Mesenchymal stem cell (in vitro differentiated cells and primary cell): ENCODE measurements at regions not wholly inside any gene's neighbourhood (a gene's known extent, or its start where the extent isn't known, plus 50 kb on each side); places are given as distances from the start of the nearest gene placed in this dataset.

Experiments used
- DNase-seq: peaks from one replicate; pipeline ENCODE4 v3.0.0-alpha.2; 2013
- H2AFZ ChIP-seq: one replicate; pipeline ENCODE4 v1.6.1; 2013; ENCODE audit warnings: low read depth, mild to moderate bottlenecking, control low read depth, inconsistent platforms, low read length, moderate library complexity
- H2AK5ac ChIP-seq: 2 replicates; pipeline ENCODE4 v1.6.1; 2013; ENCODE audit warnings: low read length, moderate library complexity, mild to moderate bottlenecking, inconsistent platforms; ENCODE audit not compliant: severe bottlenecking
- H2BK120ac ChIP-seq: one replicate; pipeline ENCODE4 v1.6.1; 2013; ENCODE audit warnings: low read depth, mild to moderate bottlenecking, inconsistent platforms, low read length, moderate library complexity
- H2BK12ac ChIP-seq, 2 experiments: one replicate each; pipeline ENCODE4 v1.6.1; 2013; ENCODE audit warnings: inconsistent platforms in 2 of 2, low read length in 2 of 2, mild to moderate bottlenecking in 2 of 2, moderate library complexity in 2 of 2, control low read depth in 1 of 2
- H2BK15ac ChIP-seq: one replicate; pipeline ENCODE4 v1.6.1; 2013; ENCODE audit warnings: mild to moderate bottlenecking, low read depth, inconsistent platforms; ENCODE audit not compliant: poor library complexity, severe bottlenecking
- H2BK5ac ChIP-seq: 2 replicates; pipeline ENCODE4 v1.6.1; 2013; ENCODE audit warnings: low read depth, mild to moderate bottlenecking, low read length, control low read depth, inconsistent platforms; ENCODE audit not compliant: poor library complexity, severe bottlenecking
- H3K14ac ChIP-seq, 2 experiments: one replicate each; pipeline ENCODE4 v1.6.1; 2013; ENCODE audit warnings: inconsistent platforms in 2 of 2, low read length in 2 of 2, control low read depth in 1 of 2, mild to moderate bottlenecking in 1 of 2, moderate library complexity in 1 of 2
- H3K18ac ChIP-seq, 2 experiments: one replicate each; pipeline ENCODE4 v1.6.1; 2013; ENCODE audit warnings: inconsistent platforms in 2 of 2, low read length in 2 of 2, control low read depth in 1 of 2, low read depth in 1 of 2, mild to moderate bottlenecking in 1 of 2
- H3K23ac ChIP-seq, 2 experiments: one replicate each; pipeline ENCODE4 v1.6.1; 2013; ENCODE audit warnings: inconsistent platforms in 2 of 2, low read length in 2 of 2, mild to moderate bottlenecking in 2 of 2, moderate library complexity in 2 of 2, control low read depth in 1 of 2
- H3K27ac ChIP-seq: 2 replicates; pipeline ENCODE4 v1.5.1; 2013; ENCODE audit warnings: mild to moderate bottlenecking, moderate library complexity, low read length, control low read depth, inconsistent platforms; ENCODE audit not compliant: poor library complexity, severe bottlenecking
- H3K27me3 ChIP-seq, 2 experiments: 2 replicates each; pipeline versions ENCODE4 v1.6.1 to v1.7.0; 2013; ENCODE audit warnings: low read length in 2 of 2, mild to moderate bottlenecking in 2 of 2, moderate library complexity in 2 of 2, control low read depth in 1 of 2, inconsistent platforms in 1 of 2; ENCODE audit not compliant: control insufficient read depth in 1 of 2, insufficient read depth in 1 of 2
- H3K36me3 ChIP-seq, 2 experiments: 2 replicates each; pipeline versions ENCODE4 v1.6.1 to v1.7.0; 2013; ENCODE audit warnings: low read length in 2 of 2, control low read depth in 1 of 2, inconsistent platforms in 1 of 2, low read depth in 1 of 2, mild to moderate bottlenecking in 1 of 2; ENCODE audit not compliant: insufficient read depth in 2 of 2, control insufficient read depth in 1 of 2
- H3K4ac ChIP-seq, 2 experiments: one replicate each; pipeline ENCODE4 v1.6.1; 2013; ENCODE audit warnings: inconsistent platforms in 2 of 2, low read length in 2 of 2, mild to moderate bottlenecking in 2 of 2, moderate library complexity in 2 of 2, control low read depth in 1 of 2, low read depth in 1 of 2
- H3K4me1 ChIP-seq: 2 replicates; pipeline ENCODE4 v1.6.1; 2013; ENCODE audit warnings: low read depth, low read length, control low read depth; ENCODE audit not compliant: control insufficient read depth, insufficient read depth
- H3K4me2 ChIP-seq: 2 replicates; pipeline ENCODE4 v1.6.1; 2013; ENCODE audit warnings: low read length, mild to moderate bottlenecking, inconsistent platforms; ENCODE audit not compliant: poor library complexity, severe bottlenecking
- H3K4me3 ChIP-seq, 2 experiments: 2 replicates each; pipeline versions ENCODE4 v1.5.1 to v1.7.0; 2013; ENCODE audit warnings: low read length in 2 of 2, mild to moderate bottlenecking in 2 of 2, control low read depth in 1 of 2, low read depth in 1 of 2; ENCODE audit not compliant: insufficient read depth in 1 of 2
- H3K79me1 ChIP-seq: replicated peaks from 2 replicates; pipeline ENCODE4 v1.6.1; 2013; ENCODE audit warnings: mild to moderate bottlenecking, control low read depth, low read length, inconsistent platforms; ENCODE audit not compliant: poor library complexity, severe bottlenecking
- H3K9ac ChIP-seq: 2 replicates; pipeline ENCODE4 v1.7.0; 2013; ENCODE audit warnings: mild to moderate bottlenecking, low read length, moderate library complexity
- H3K9me3 ChIP-seq: 2 replicates; pipeline ENCODE4 v1.7.0; 2013; ENCODE audit warnings: mild to moderate bottlenecking, low read length; ENCODE audit not compliant: control insufficient read depth
- H4K8ac ChIP-seq: one replicate; pipeline ENCODE4 v1.6.1; 2013; ENCODE audit warnings: inconsistent platforms, mild to moderate bottlenecking, low read length, moderate library complexity
- H4K91ac ChIP-seq: one replicate; pipeline ENCODE4 v1.6.1; 2013; ENCODE audit warnings: mild to moderate bottlenecking, low read length, inconsistent platforms
- WGBS: methylation state at CpG from one replicate; pipeline ENCODE4 v1.1.7; 2013; ENCODE audit warnings: mixed read lengths; 5-methylcytosine and 5-hydroxymethylcytosine counted together

GRCh38 chr5:54876976-54877375 lies 108.4 kb downstream of the ESM1 start:
- no peaks in the 10 kb centered on the region for H3K36me3 ChIP-seq
- no peak for DNase-seq
- 66% methylated on average over 2 of the region's 2 CpGs for WGBS
- H3K9ac ChIP-seq, result no peak overlapping the region
- H3K27ac ChIP-seq, result no peak overlapping the region
- H3K18ac ChIP-seq, result no peak overlapping the region
- no peak overlapping the region for H2BK12ac ChIP-seq
- H2BK120ac ChIP-seq, result no peak overlapping the region
- H3K9me3 ChIP-seq, result no peaks in the 10 kb centered on the region
- no peak overlapping the region for H2BK5ac ChIP-seq
- H3K4me1 ChIP-seq, result no peaks in the 10 kb centered on the region
- no peak overlapping the region for H3K23ac ChIP-seq
- H3K4me2 ChIP-seq, result no peak overlapping the region
- H4K8ac ChIP-seq, result no peak overlapping the region
- H3K27me3 ChIP-seq, result peaks cover 0 to 55% of the 10 kb centered on the region in 2 experiments
- no peak overlapping the region for H3K4me3 ChIP-seq
- no peak overlapping the region for H2AFZ ChIP-seq
- no peak overlapping the region for H2AK5ac ChIP-seq
- no peak overlapping the region for H4K91ac ChIP-seq
- no peak overlapping the region for H3K4ac ChIP-seq
- no peak overlapping the region for H3K14ac ChIP-seq
- H2BK15ac ChIP-seq, result no peak overlapping the region
- H3K79me1 ChIP-seq, result no peaks in the 10 kb centered on the region

- H3K18ac ChIP-seq, result peak overlapping the region in 1 of 2 experiments; percentile 34
- no peak overlapping the region for H2BK15ac ChIP-seq
- no peaks in the 10 kb centered on the region for H3K9me3 ChIP-seq
- no peak overlapping the region for H2BK120ac ChIP-seq
- H2AK5ac ChIP-seq, result no peak overlapping the region
- no peaks in the 10 kb centered on the region for H3K79me1 ChIP-seq
- H2BK12ac ChIP-seq, result no peak overlapping the region
- no peak overlapping the region for H3K4me3 ChIP-seq
- H3K9ac ChIP-seq, result no peak overlapping the region
- no peaks in the 10 kb centered on the region for H3K4me1 ChIP-seq
- no peaks in the 10 kb centered on the region for H3K36me3 ChIP-seq
- peaks cover 0 to 54% of the 10 kb centered on the region in 2 experiments for H3K27me3 ChIP-seq
- WGBS, result 72% methylated on average over 4 of the region's 6 CpGs
- no peak overlapping the region for H4K8ac ChIP-seq
- H3K4me2 ChIP-seq, result no peak overlapping the region
- H2AFZ ChIP-seq, result no peak overlapping the region
- no peak for DNase-seq
- no peak overlapping the region for H3K4ac ChIP-seq
- H4K91ac ChIP-seq, result no peak overlapping the region
- no peak overlapping the region for H3K23ac ChIP-seq
- H2BK5ac ChIP-seq, result no peak overlapping the region
- peak overlapping the region in 1 of 2 experiments; percentile 72 for H3K14ac ChIP-seq
- no peak overlapping the region for H3K27ac ChIP-seq
Observed at GRCh38 chr5:54876556-54876955, 108.8 kb downstream of the ESM1 start.

GRCh38 chr5:54874337-54875021 lies 110.9 kb downstream of the ESM1 start:
- no peak overlapping the region for H3K23ac ChIP-seq
- no peak overlapping the region for H2BK12ac ChIP-seq
- no peak overlapping the region for H3K4me2 ChIP-seq
- peak overlapping the region; percentile 15 for H3K9ac ChIP-seq
- no peak overlapping the region for H3K4ac ChIP-seq
- no peak for DNase-seq
- no peak overlapping the region for H3K27ac ChIP-seq
- H3K18ac ChIP-seq, result no peak overlapping the region
- H3K9me3 ChIP-seq, result no peaks in the 10 kb centered on the region
- H3K4me1 ChIP-seq, result no peaks in the 10 kb centered on the region
- peak overlapping the region in 1 of 2 experiments; percentile 9 for H3K4me3 ChIP-seq
- H2AK5ac ChIP-seq, result no peak overlapping the region
- no peak overlapping the region for H4K8ac ChIP-seq
- H4K91ac ChIP-seq, result no peak overlapping the region
- 66% methylated on average over 6 of the region's 7 CpGs for WGBS
- no peak overlapping the region for H2BK120ac ChIP-seq
- no peak overlapping the region for H2AFZ ChIP-seq
- H3K79me1 ChIP-seq, result no peaks in the 10 kb centered on the region
- no peak overlapping the region for H2BK15ac ChIP-seq
- H3K14ac ChIP-seq, result no peak overlapping the region
- no peak overlapping the region for H2BK5ac ChIP-seq
- peaks cover 0 to 54% of the 10 kb centered on the region in 2 experiments for H3K27me3 ChIP-seq
- no peaks in the 10 kb centered on the region for H3K36me3 ChIP-seq

GRCh38 chr5:54873691-54874090 lies 111.7 kb downstream of the ESM1 start:
- Histone ChIP-seq H2BK12ac (no peak overlapping the region), H2AFZ (no peak overlapping the region), H3K27me3 (peaks cover 0 to 59% of the 10 kb centered on the region in 2 experiments), H3K23ac (no peak overlapping the region), H3K27ac (no peak overlapping the region), H3K4me1 (no peaks in the 10 kb centered on the region), H4K91ac (no peak overlapping the region), H2BK120ac (no peak overlapping the region), H3K36me3 (no peaks in the 10 kb centered on the region), H3K79me1 (no peaks in the 10 kb centered on the region), H3K18ac (no peak overlapping the region), H4K8ac (no peak overlapping the region), H3K4me3 (peak overlapping the region in 1 of 2 experiments; percentile 9), H3K4ac (no peak overlapping the region), H2BK15ac (no peak overlapping the region), H3K9me3 (no peaks in the 10 kb centered on the region), H2BK5ac (no peak overlapping the region), H3K14ac (no peak overlapping the region), H3K9ac (peak overlapping the region; percentile 15), H2AK5ac (no peak overlapping the region), H3K4me2 (no peak overlapping the region)
- DNase-seq, result no peak
- 82% methylated on average over 2 of the region's 2 CpGs for WGBS
